Mucosa of descending colon (tissue), 3 donors: ENCODE measurements at regions not wholly inside any gene's neighbourhood (a gene's known extent, or its start where the extent isn't known, plus 50 kb on each side); places are given as distances from the start of the nearest gene placed in this dataset.
A peak's percentile ranks its signal among the peaks of the same experiment; 100 is the strongest.

Source experiments
- ATAC-seq: fragments of 200-7000 bp; cut with Tn5 transposase; one replicate; pipeline ENCODE4 v1.9.1; 2020; ENCODE audit warnings: mild to moderate bottlenecking, moderate library complexity
- DNase-seq, 3 donors: peaks; one replicate each; pipeline ENCODE4 v3.0.0-alpha.2; 2020
- H3K36me3 ChIP-seq: fragments of 200-600 bp; one replicate; pipeline ENCODE4 v1.8.0; 2021; ENCODE audit warnings: low read depth, mild to moderate bottlenecking
- H3K4me1 ChIP-seq: fragments of 200-600 bp; one replicate; pipeline ENCODE4 v1.8.0; 2021; ENCODE audit warnings: low read depth, mild to moderate bottlenecking
- H3K4me3 ChIP-seq: fragments of 200-600 bp; one replicate; pipeline ENCODE4 v1.8.0; 2021; ENCODE audit warnings: mild to moderate bottlenecking
- H3K9me3 ChIP-seq: fragments of 200-600 bp; one replicate; pipeline ENCODE4 v1.8.0; 2021; ENCODE audit warnings: mild to moderate bottlenecking
- CTCF ChIP-seq: fragments of 200-600 bp; IDR thresholded peaks from one replicate; pipeline ENCODE4 v1.8.0; 2022; ENCODE audit warnings: antibody characterized with exemption, mild to moderate bottlenecking
- intact Hi-C, 2 donors: fragments of 100-400 bp; cut with DNase I in 1 of 2; cut with micrococcal nuclease in 1 of 2; formaldehyde crosslinking; loops; one replicate each; pipeline versions ENCODE4 v1.11.0 to v1.11.1; 2022; cut with DNase I, micrococcal nuclease
- donor health status: DM: no; HTN: no; CAD: no; lungs with moderate emphysema.
- donor health status: DM: no; HTN: no; CAD: no.
- donor health status: DM: no; HTN: yes; CAD: no.

- DNase-seq, result no peak
- no peak for ATAC-seq
- no peak for TF ChIP-seq CTCF
- intact Hi-C loops, result no loop called here
- no peaks in the 10 kb centered on the region for H3K36me3 ChIP-seq
- no peaks in the 10 kb centered on the region for H3K4me1 ChIP-seq
- H3K9me3 ChIP-seq, result no peaks in the 10 kb centered on the region
- H3K4me3 ChIP-seq, result no peak overlapping the region
Measured at GRCh38 chrY:7929866-7930265, 1018.3 kb upstream of the AMELY start.

GRCh38 chrY:7924059-7924458, 1012.5 kb upstream of the AMELY start:
- Histone ChIP-seq H3K36me3 (no peaks in the 10 kb centered on the region), H3K4me1 (no peaks in the 10 kb centered on the region), H3K4me3 (no peak overlapping the region), H3K9me3 (no peaks in the 10 kb centered on the region)
- TF ChIP-seq CTCF, result no peak
- intact Hi-C loops, result no loop called here
- no peak for DNase-seq
- no peak for ATAC-seq

- DNase-seq (no peak), ATAC-seq (no peak)
- TF ChIP-seq CTCF, result no peak
- H3K36me3 ChIP-seq, result no peaks in the 10 kb centered on the region
- no peaks in the 10 kb centered on the region for H3K4me1 ChIP-seq
- intact Hi-C loops, result no loop called here
- no peak overlapping the region for H3K4me3 ChIP-seq
- H3K9me3 ChIP-seq, result no peaks in the 10 kb centered on the region
Measured at GRCh38 chrY:7923476-7924017, 1012.0 kb upstream of the AMELY start.

GRCh38 chrY:7920382-7920781, 1008.8 kb upstream of the AMELY start:
- no peaks in the 10 kb centered on the region for H3K36me3 ChIP-seq
- intact Hi-C loops, result no loop called here
- no peak overlapping the region for H3K4me3 ChIP-seq
- H3K4me1 ChIP-seq, result no peaks in the 10 kb centered on the region
- ATAC-seq (no peak), DNase-seq (no peak)
- no peak for TF ChIP-seq CTCF
- H3K9me3 ChIP-seq, result no peaks in the 10 kb centered on the region

- no peaks in the 10 kb centered on the region for H3K9me3 ChIP-seq
- no peak for TF ChIP-seq CTCF
- H3K4me1 ChIP-seq, result no peaks in the 10 kb centered on the region
- intact Hi-C loops, result no loop called here
- H3K36me3 ChIP-seq, result no peaks in the 10 kb centered on the region
- DNase-seq, result no peak
- ATAC-seq, result no peak
- H3K4me3 ChIP-seq, result no peak overlapping the region
Measured at GRCh38 chrY:7888506-7888905, 977.0 kb upstream of the AMELY start.

GRCh38 chrY:7881696-7882095, 970.1 kb upstream of the AMELY start:
- Histone ChIP-seq H3K4me3 (no peak overlapping the region), H3K4me1 (no peaks in the 10 kb centered on the region), H3K36me3 (no peaks in the 10 kb centered on the region), H3K9me3 (no peaks in the 10 kb centered on the region)
- no peak for TF ChIP-seq CTCF
- DNase-seq (peak in 1 of 3 donors; percentile 7), ATAC-seq (no peak)
- intact Hi-C loops, result no loop called here
